ENCODE measurements at regions not wholly inside any gene's neighbourhood (a gene's known extent, or its start where the extent isn't known, plus 50 kb on each side); places are given as distances from the start of the nearest gene placed in this dataset.

DNA sequence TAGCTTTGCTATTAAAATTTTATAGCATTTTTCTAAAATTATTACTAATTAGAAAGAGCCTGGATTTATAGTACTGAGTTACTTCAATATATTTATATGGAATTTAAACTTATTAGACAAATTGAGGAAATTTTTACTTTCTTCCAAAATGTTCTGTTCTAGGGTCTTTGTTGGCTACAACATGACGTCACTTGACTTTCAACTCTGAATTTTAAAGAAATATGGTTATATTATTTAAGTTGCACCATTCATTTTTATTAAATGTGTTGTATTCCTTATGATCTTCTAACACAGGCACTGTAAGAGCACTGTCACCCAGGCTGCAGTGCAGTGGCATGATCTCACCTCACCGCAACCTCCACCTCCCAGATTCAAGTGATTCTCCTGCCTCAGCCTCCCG lies 119.4 kb upstream of the CYLC2 start:
- H3K4me1 Mint-ChIP-seq (ENCODE audit: low read depth): peaks cover 2% of the 10 kb centered on the region
- H3K27ac Mint-ChIP-seq: no peak overlapping the region
- H3K4me3 Mint-ChIP-seq (ENCODE audit: low read depth): no peak overlapping the region
- no peaks in the 10 kb centered on the region for H3K36me3 Mint-ChIP-seq (ENCODE audit: insufficient read depth)
- TF ChIP-seq, protein P1, sequence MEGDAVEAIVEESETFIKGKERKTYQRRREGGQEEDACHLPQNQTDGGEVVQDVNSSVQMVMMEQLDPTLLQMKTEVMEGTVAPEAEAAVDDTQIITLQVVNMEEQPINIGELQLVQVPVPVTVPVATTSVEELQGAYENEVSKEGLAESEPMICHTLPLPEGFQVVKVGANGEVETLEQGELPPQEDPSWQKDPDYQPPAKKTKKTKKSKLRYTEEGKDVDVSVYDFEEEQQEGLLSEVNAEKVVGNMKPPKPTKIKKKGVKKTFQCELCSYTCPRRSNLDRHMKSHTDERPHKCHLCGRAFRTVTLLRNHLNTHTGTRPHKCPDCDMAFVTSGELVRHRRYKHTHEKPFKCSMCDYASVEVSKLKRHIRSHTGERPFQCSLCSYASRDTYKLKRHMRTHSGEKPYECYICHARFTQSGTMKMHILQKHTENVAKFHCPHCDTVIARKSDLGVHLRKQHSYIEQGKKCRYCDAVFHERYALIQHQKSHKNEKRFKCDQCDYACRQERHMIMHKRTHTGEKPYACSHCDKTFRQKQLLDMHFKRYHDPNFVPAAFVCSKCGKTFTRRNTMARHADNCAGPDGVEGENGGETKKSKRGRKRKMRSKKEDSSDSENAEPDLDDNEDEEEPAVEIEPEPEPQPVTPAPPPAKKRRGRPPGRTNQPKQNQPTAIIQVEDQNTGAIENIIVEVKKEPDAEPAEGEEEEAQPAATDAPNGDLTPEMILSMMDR (IDR thresholded peaks at IDR 0.05; ENCODE audit: unreplicated experiment): no peak
- DNase-seq (ENCODE audit: low spot score, unreplicated experiment): no peak
- H3K9me3 Mint-ChIP-seq (ENCODE audit: low read depth): peaks cover 4% of the 10 kb centered on the region
- H3K27me3 Mint-ChIP-seq: no peaks in the 10 kb centered on the region

DNA sequence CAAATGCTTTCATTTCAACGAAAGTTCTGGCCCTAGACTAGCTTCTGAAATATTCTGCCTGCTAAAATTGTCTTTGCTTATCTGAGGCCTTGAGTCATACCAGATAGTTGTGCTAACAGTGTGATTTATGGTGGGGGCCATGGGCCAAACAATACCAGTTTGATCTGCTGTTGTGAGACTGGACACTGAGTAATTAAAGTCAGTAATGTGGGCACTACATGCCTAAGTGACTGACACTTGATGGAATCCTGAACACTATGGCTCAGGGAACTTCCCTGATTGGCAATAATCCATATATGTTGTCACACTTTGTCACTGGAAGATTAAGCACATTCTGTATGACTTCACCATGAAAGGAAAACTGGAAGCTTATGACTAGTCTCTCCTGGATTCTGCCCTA lies 127.6 kb upstream of the CYLC2 start:
- Mint-ChIP-seq H3K4me1 (ENCODE audit: low read depth) (peaks cover 5% of the 10 kb centered on the region), H3K4me3 (ENCODE audit: low read depth) (no peak overlapping the region), H3K36me3 (ENCODE audit: insufficient read depth) (no peaks in the 10 kb centered on the region), H3K27ac (peak overlapping the region; percentile 10), H3K9me3 (ENCODE audit: low read depth) (peaks cover 6% of the 10 kb centered on the region), H3K27me3 (no peaks in the 10 kb centered on the region)
- TF ChIP-seq, protein P1 (IDR thresholded peaks at IDR 0.05; ENCODE audit: unreplicated experiment): no peak
- no peak for DNase-seq (ENCODE audit: low spot score, unreplicated experiment)

DNA sequence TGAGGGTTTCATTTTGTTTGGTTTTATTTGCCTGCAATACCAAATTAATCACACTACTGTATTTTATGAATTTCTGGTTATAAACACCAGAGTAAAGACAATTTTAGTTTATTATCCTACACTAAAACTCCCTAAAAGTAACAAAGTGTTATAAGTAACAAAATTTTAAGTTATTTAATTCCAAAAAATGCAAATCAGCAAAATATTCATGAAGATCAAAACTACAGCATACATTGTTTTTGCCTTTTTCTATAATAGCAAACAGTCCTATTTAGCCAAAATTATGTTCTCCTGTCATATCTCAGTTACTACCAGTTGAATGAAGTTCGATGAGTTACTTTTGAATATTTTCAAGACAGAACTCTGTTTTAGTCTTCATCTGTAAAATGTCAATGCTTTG lies 132.7 kb upstream of the CYLC2 start:
- Mint-ChIP-seq H3K9me3 (ENCODE audit: low read depth) (peaks cover 6% of the 10 kb centered on the region), H3K4me3 (ENCODE audit: low read depth) (no peak overlapping the region), H3K27me3 (no peaks in the 10 kb centered on the region), H3K4me1 (ENCODE audit: low read depth) (peaks cover 2% of the 10 kb centered on the region), H3K27ac (no peak overlapping the region), H3K36me3 (ENCODE audit: insufficient read depth) (no peaks in the 10 kb centered on the region)
- DNase-seq (ENCODE audit: low spot score, unreplicated experiment): no peak
- TF ChIP-seq, protein P1 (IDR thresholded peaks at IDR 0.05; ENCODE audit: unreplicated experiment): no peak

DNA sequence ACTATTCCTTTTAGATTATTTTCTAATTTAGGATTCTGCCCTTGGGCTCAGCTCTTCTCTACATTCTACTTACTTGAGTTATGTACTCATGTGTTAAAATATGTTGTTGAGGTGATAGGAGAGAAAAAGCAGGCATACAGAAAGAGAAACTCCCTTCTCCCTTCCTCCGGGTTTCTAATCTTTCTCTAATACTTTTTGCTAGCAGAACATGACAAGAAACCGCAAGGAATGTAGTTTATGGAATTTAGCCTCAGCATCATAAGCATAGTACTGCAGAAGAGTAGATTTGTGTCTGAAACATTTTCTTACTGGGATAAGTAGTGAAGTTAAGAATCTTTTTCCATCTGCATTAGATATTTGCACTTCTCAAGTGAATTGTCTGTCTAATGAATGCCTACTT lies 139.5 kb upstream of the CYLC2 start:
- Mint-ChIP-seq H3K27me3 (no peaks in the 10 kb centered on the region), H3K9me3 (ENCODE audit: low read depth) (peaks cover 9% of the 10 kb centered on the region), H3K36me3 (ENCODE audit: insufficient read depth) (no peaks in the 10 kb centered on the region), H3K27ac (no peak overlapping the region), H3K4me3 (ENCODE audit: low read depth) (no peak overlapping the region), H3K4me1 (ENCODE audit: low read depth) (no peaks in the 10 kb centered on the region)
- no peak for DNase-seq (ENCODE audit: low spot score, unreplicated experiment)
- TF ChIP-seq, protein P1 (IDR thresholded peaks at IDR 0.05; ENCODE audit: unreplicated experiment): no peak

DNA sequence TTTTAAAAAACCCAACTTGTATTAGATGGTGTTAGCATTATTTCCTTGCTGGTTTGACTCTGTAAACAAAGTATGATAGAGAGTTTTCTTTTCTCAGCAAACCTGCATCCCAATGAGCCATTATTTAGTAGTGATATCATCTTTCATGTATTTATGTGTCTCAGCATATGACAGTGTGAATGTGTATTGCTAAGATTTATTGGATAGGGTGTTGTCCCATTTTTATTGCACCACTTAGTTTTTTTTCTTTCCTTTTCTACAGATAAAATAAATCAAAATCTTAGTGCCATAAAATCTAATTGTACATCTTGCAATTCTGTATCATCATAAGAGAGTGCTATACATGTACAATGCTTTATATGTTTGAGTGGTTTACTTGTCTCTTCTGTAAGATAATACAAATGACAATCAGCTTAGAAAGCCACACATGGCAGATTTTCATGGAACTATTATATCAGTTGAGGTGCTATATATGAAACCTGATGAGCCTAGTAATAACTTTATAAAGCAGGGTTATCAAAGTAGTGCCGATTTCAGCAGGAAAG lies 149.2 kb upstream of the CYLC2 start:
- TF ChIP-seq, protein P1 (IDR thresholded peaks at IDR 0.05; ENCODE audit: unreplicated experiment): no peak
- peaks cover 2% of the 10 kb centered on the region for H3K36me3 Mint-ChIP-seq (ENCODE audit: insufficient read depth)
- H3K9me3 Mint-ChIP-seq (ENCODE audit: low read depth): peaks cover 17% of the 10 kb centered on the region
- DNase-seq (ENCODE audit: low spot score, unreplicated experiment): no peak
- H3K27ac Mint-ChIP-seq: no peak overlapping the region
- peaks cover 20% of the 10 kb centered on the region for H3K4me1 Mint-ChIP-seq (ENCODE audit: low read depth)
- H3K4me3 Mint-ChIP-seq (ENCODE audit: low read depth): no peak overlapping the region
- H3K27me3 Mint-ChIP-seq: no peaks in the 10 kb centered on the region
